HG03521 (cell line): ENCODE measurements at regions not wholly inside any gene's neighbourhood (a gene's known extent, or its start where the extent isn't known, plus 50 kb on each side); places are given as distances from the start of the nearest gene placed in this dataset.
"Not testable (repeated sequence)": the region's sequence is repeated elsewhere in the genome, so short reads cannot be mapped to it uniquely, and the experiment has no call there.

ENCODE experiments used
- ATAC-seq: cut with Tn5 transposase; IDR thresholded peaks from one replicate; pipeline ENCODE4 v1.9.1; 2021; ENCODE audit warnings: mild to moderate bottlenecking, moderate library complexity; ENCODE audit not compliant: unreplicated experiment

- no peak for ATAC-seq
These were observed 202.4 kb upstream of the CDH9 start for GRCh38 chr5:27240791-27241190.

DNA sequence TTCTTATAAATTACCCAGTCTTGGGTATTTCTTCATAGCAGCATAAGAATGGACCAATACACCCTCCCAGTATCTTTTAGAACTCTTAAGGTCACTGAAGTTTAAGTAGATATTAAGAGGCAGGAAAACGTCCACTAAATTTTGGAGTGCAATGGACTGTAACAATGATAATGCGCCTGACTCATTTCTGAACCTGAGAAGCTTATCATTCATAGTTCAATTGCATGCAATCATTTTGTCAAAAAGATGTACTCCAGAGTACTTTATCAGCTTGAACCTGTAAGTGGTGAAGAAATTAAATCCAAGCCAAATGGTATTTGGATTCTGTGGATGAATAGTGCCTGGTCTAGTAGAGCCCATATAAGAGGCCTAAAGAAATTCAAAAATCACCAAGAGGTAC lies 196.5 kb upstream of the CDH9 start:
- no peak for ATAC-seq

- no peak for ATAC-seq
These were observed 183.0 kb upstream of the CDH9 start for GRCh38 chr5:27221410-27221809.

- ATAC-seq = no peak
These were observed 182.4 kb upstream of the CDH9 start for GRCh38 chr5:27220752-27221151.

GRCh38 chr5:27217977-27218376 lies 179.6 kb upstream of the CDH9 start:
- ATAC-seq = no peak

- ATAC-seq = no peak
These were observed 179.0 kb upstream of the CDH9 start for GRCh38 chr5:27217155-27217956.

DNA sequence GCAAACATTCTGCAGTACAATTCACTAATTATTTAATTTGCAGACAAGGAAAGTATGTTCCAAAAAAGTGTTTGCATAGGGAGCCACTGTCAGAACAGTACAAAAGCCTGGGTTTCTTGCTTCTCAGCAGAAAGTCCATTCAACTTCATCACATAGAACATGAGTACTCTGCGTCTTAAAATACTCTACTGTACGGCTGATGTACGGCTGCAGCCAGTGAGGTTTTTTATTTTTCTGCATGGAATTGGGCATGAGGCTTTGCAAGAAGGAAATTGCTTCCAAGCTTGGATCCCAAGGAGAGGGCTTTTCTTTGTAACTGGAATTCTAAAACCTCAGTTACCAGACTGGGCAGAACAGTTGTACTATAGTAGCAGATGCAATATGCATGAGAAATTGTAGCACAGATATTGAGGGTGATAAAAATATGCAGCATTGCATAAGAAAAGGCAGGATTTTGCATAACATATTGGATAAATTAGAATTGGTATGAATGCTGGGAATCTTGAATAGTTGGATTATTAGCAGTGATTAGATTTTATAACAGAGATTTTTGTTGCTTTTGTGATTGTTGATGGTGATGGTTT lies 178.1 kb upstream of the CDH9 start:
- no peak for ATAC-seq

GRCh38 chr5:27208051-27208450 lies 169.7 kb upstream of the CDH9 start:
- no peak for ATAC-seq

- no peak for ATAC-seq
These were observed 153.6 kb upstream of the CDH9 start for GRCh38 chr5:27191786-27192510.

- ATAC-seq = no peak
These were observed 134.3 kb upstream of the CDH9 start for GRCh38 chr5:27172693-27173092.

GRCh38 chr5:27171761-27172261 lies 133.4 kb upstream of the CDH9 start:
- ATAC-seq = no peak

DNA sequence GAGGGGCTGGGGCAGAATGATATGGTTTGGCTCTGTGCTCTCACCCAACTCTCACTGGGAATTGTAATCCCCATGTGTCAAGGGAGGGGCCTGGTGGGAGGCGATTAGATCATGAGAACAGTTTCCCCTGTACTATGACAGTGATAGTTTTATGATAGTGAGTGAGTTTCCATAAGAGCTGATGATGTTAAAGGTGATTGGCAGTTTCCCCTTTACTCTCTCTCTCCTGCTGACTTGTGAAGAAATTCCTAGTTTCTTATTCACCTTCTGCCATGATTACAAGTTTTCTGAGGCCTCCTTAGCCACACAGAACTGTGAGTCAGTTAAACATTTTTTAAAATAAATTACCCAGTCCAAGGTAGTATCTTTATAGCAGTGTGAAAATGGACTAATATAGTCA lies 120.4 kb upstream of the CDH9 start:
- no peak for ATAC-seq

GRCh38 chr5:27158171-27158570 lies 119.8 kb upstream of the CDH9 start:
- ATAC-seq = no peak

DNA sequence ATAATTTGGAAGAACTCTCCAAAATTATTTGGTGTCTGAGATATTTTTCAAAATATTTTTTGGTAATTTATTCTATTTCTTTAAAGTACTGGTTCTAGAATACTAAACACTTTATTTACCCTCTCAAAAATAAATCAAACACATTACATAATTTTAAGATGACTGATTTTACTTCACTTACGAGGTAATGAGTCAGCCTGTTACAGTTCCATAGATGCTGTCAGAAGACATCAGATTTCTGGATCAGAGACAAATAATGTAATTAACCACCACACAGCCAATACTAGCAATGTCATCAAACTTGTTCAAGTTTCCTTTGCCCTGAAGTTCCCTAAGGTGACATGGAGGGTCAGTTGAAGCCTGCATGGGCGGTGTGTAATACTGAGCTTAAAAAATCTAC lies 106.1 kb upstream of the CDH9 start:
- ATAC-seq = no peak

DNA sequence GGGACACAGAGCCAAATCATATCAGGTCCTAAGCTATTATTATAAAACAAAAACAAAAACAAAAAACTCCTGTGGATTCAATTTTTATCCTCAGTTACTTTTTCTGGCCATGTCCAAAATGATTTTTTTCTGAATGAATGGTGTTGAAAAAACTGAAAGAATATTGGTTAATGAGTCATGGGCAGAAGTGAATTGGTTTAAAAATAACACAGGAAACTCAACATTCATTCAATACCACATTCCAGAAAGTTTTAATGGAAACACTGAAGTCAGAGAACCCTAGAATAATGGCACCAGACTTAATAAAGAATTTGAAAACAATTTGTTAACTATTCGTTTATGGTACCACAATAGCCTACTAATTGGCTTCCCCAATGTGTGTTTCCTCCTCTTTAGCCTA lies 102.4 kb upstream of the CDH9 start:
- ATAC-seq = no peak

- ATAC-seq = no peak
These were observed 92.2 kb upstream of the CDH9 start for GRCh38 chr5:27130587-27130986.

- no peak for ATAC-seq
These were observed 91.5 kb upstream of the CDH9 start for GRCh38 chr5:27129926-27130325.

GRCh38 chr5:27125856-27126255 lies 87.5 kb upstream of the CDH9 start:
- ATAC-seq = no peak

GRCh38 chr5:27124590-27124989 lies 86.2 kb upstream of the CDH9 start:
- no peak for ATAC-seq

GRCh38 chr5:27119736-27120321 lies 81.4 kb upstream of the CDH9 start:
- not testable (repeated sequence) for ATAC-seq

GRCh38 chr5:27103486-27103885 lies 65.1 kb upstream of the CDH9 start:
- no peak for ATAC-seq
